Nucleus accumbens (tissue), 56 donors: ENCODE measurements at regions not wholly inside any gene's neighbourhood (a gene's known extent, or its start where the extent isn't known, plus 50 kb on each side); places are given as distances from the start of the nearest gene placed in this dataset.
"Not testable (repeated sequence)": the region's sequence is repeated elsewhere in the genome, so short reads cannot be mapped to it uniquely, and the experiment has no call there.

Source experiments
- DNase-seq, 56 donors: peaks; one replicate each; lab custom pipeline; 2025; lab: John Stamatoyannopoulos, UW

- no peak for DNase-seq
Measured at GRCh38 chr11:100576718-100577021, 110.4 kb upstream of the ARHGAP42 start.

- no peak for DNase-seq
Measured at GRCh38 chr11:100578831-100579311, 108.2 kb upstream of the ARHGAP42 start.

GRCh38 chr11:100581318-100581717 is 105.8 kb upstream of the ARHGAP42 start:
- DNase-seq, result no peak

GRCh38 chr11:100584201-100584985 is 102.7 kb upstream of the ARHGAP42 start:
- DNase-seq, result no peak

- no peak for DNase-seq
Measured at GRCh38 chr11:100585728-100586127, 101.4 kb upstream of the ARHGAP42 start.

GRCh38 chr11:100586361-100587101 is 100.6 kb upstream of the ARHGAP42 start:
- no peak for DNase-seq

GRCh38 chr11:100592619-100593260 is 94.3 kb upstream of the ARHGAP42 start:
- DNase-seq, result peak in 5 of 56 donors; percentile 3 to 11 (median 4)

GRCh38 chr11:100593291-100593690 is 93.8 kb upstream of the ARHGAP42 start:
- no peak for DNase-seq

- no peak for DNase-seq
Measured at GRCh38 chr11:100594320-100594719, 92.8 kb upstream of the ARHGAP42 start.

- DNase-seq, result no peak
Measured at GRCh38 chr11:100600941-100601340, 86.1 kb upstream of the ARHGAP42 start.

- DNase-seq, result no peak
Measured at GRCh38 chr11:100602716-100603115, 84.4 kb upstream of the ARHGAP42 start.

- DNase-seq, result not testable (repeated sequence)
Measured at GRCh38 chr11:100607761-100608160, 79.3 kb upstream of the ARHGAP42 start.

GRCh38 chr11:100612766-100613165 is 74.3 kb upstream of the ARHGAP42 start:
- DNase-seq, result no peak

- DNase-seq, result no peak
Measured at GRCh38 chr11:100618914-100619313, 68.2 kb upstream of the ARHGAP42 start.

GRCh38 chr11:100619484-100619883 is 67.6 kb upstream of the ARHGAP42 start:
- no peak for DNase-seq

GRCh38 chr11:100622404-100622803 is 64.7 kb upstream of the ARHGAP42 start:
- DNase-seq, result no peak

- DNase-seq, result no peak
Measured at GRCh38 chr11:100624346-100624745, 62.7 kb upstream of the ARHGAP42 start.

- DNase-seq, result no peak
Measured at GRCh38 chr11:100625041-100625440, 62.0 kb upstream of the ARHGAP42 start.

GRCh38 chr11:100629671-100630070 is 57.4 kb upstream of the ARHGAP42 start:
- DNase-seq, result peak in 1 of 56 donors; percentile 9

GRCh38 chr11:100630898-100631297 is 56.2 kb upstream of the ARHGAP42 start:
- no peak for DNase-seq

- DNase-seq, result no peak
Measured at GRCh38 chr11:100631316-100631715, 55.8 kb upstream of the ARHGAP42 start.
